Fibroblast of skin of left quadriceps (primary cell): ENCODE measurements at regions not wholly inside any gene's neighbourhood (a gene's known extent, or its start where the extent isn't known, plus 50 kb on each side); places are given as distances from the start of the nearest gene placed in this dataset.
"Not testable (repeated sequence)": the region's sequence is repeated elsewhere in the genome, so short reads cannot be mapped to it uniquely, and the experiment has no call there.

Experiments used
- DNase-seq, 2 experiments: peaks; one replicate each; pipeline ENCODE4 v3.0.0-alpha.2; 2013; ENCODE audit warnings: low read depth in 2 of 2

- DNase-seq: no peak
Measured at GRCh38 chr13:103694471-103694870, 628.3 kb upstream of the SLC10A2 start.

GRCh38 chr13:103694033-103694432 lies 627.8 kb upstream of the SLC10A2 start:
- no peak for DNase-seq

GRCh38 chr13:103692442-103692841 lies 626.2 kb upstream of the SLC10A2 start:
- no peak for DNase-seq

- no peak for DNase-seq
Measured at GRCh38 chr13:103676329-103676728, 610.1 kb upstream of the SLC10A2 start.

GRCh38 chr13:103671547-103671946 lies 605.3 kb upstream of the SLC10A2 start:
- DNase-seq: no peak

GRCh38 chr13:103663996-103664395 lies 597.8 kb upstream of the SLC10A2 start:
- DNase-seq: no peak

GRCh38 chr13:103656311-103656710 lies 590.1 kb upstream of the SLC10A2 start:
- no peak for DNase-seq

- DNase-seq: no peak
Measured at GRCh38 chr13:103640606-103641005, 574.4 kb upstream of the SLC10A2 start.

- DNase-seq: no peak
Measured at GRCh38 chr13:103639326-103639725, 573.1 kb upstream of the SLC10A2 start.

GRCh38 chr13:103638706-103639105 lies 572.5 kb upstream of the SLC10A2 start:
- no peak for DNase-seq

- no peak for DNase-seq
Measured at GRCh38 chr13:103634066-103634465, 567.8 kb upstream of the SLC10A2 start.

- no peak for DNase-seq
Measured at GRCh38 chr13:103625194-103625593, 559.0 kb upstream of the SLC10A2 start.

- no peak for DNase-seq
Measured at GRCh38 chr13:103618151-103618550, 551.9 kb upstream of the SLC10A2 start.

GRCh38 chr13:103615771-103616170 lies 549.6 kb upstream of the SLC10A2 start:
- no peak for DNase-seq

- DNase-seq: no peak
Measured at GRCh38 chr13:103614761-103615160, 548.5 kb upstream of the SLC10A2 start.

- DNase-seq: no peak
Measured at GRCh38 chr13:103607995-103608394, 541.8 kb upstream of the SLC10A2 start.

GRCh38 chr13:103605546-103606326 lies 539.5 kb upstream of the SLC10A2 start:
- DNase-seq: no peak

GRCh38 chr13:103599870-103600269 lies 533.7 kb upstream of the SLC10A2 start:
- DNase-seq: not testable (repeated sequence)

GRCh38 chr13:103598671-103599070 lies 532.5 kb upstream of the SLC10A2 start:
- no peak for DNase-seq

- DNase-seq: no peak
Measured at GRCh38 chr13:103573446-103573845, 507.2 kb upstream of the SLC10A2 start.

- DNase-seq: no peak
Measured at GRCh38 chr13:103568314-103568713, 502.1 kb upstream of the SLC10A2 start.

GRCh38 chr13:103557878-103558277 lies 491.7 kb upstream of the SLC10A2 start:
- DNase-seq: no peak

GRCh38 chr13:103556681-103557080 lies 490.5 kb upstream of the SLC10A2 start:
- no peak for DNase-seq

GRCh38 chr13:103547914-103548313 lies 481.7 kb upstream of the SLC10A2 start:
- no peak for DNase-seq
